ENCODE measurements at regions not wholly inside any gene's neighbourhood (a gene's known extent, or its start where the extent isn't known, plus 50 kb on each side); places are given as distances from the start of the nearest gene placed in this dataset.

DNA sequence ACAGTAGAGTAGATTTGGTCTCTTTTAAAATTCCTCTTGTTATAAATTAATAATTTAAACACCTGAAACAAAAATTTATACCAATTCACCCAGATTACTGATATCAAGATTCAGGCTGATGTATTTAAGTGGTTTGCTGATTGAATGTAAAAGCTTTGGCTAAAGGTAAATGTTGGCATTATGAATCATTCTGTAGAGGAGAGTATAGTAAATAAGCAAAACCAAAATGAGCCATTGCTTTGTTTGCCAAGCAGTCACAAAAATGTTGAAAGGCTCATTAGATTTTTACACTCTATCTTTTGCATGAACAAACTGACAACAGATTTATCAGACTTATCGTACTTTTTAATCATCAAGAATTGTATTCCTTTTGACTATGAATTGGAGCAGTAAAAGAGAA lies 332.6 kb downstream of the FAM170A start:
- TF ChIP-seq, protein P1, sequence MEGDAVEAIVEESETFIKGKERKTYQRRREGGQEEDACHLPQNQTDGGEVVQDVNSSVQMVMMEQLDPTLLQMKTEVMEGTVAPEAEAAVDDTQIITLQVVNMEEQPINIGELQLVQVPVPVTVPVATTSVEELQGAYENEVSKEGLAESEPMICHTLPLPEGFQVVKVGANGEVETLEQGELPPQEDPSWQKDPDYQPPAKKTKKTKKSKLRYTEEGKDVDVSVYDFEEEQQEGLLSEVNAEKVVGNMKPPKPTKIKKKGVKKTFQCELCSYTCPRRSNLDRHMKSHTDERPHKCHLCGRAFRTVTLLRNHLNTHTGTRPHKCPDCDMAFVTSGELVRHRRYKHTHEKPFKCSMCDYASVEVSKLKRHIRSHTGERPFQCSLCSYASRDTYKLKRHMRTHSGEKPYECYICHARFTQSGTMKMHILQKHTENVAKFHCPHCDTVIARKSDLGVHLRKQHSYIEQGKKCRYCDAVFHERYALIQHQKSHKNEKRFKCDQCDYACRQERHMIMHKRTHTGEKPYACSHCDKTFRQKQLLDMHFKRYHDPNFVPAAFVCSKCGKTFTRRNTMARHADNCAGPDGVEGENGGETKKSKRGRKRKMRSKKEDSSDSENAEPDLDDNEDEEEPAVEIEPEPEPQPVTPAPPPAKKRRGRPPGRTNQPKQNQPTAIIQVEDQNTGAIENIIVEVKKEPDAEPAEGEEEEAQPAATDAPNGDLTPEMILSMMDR (IDR thresholded peaks at IDR 0.05) = no peak
- TF ChIP-seq ZFX (IDR thresholded peaks at IDR 0.05; ENCODE audit: borderline replicate concordance) = no peak

All from 22Rv1 (cell line).